Heart right ventricle (tissue), 16 donors: ENCODE measurements at regions not wholly inside any gene's neighbourhood (a gene's known extent, or its start where the extent isn't known, plus 50 kb on each side); places are given as distances from the start of the nearest gene placed in this dataset.
A peak's percentile ranks its signal among the peaks of the same experiment; 100 is the strongest.

Experiments used
- ATAC-seq, 8 donors: fragments of 200-7000 bp; cut with Tn5 transposase; one replicate each; pipeline ENCODE4 v1.9.1; 2020; ENCODE audit warnings: mild to moderate bottlenecking in 8 of 8, moderate library complexity in 8 of 8, moderate number of reproducible peaks in 1 of 8
- DNase-seq, 2 donors: peaks; one replicate each; pipeline ENCODE4 v3.0.0-alpha.2; 2020
- H3K27ac ChIP-seq, 10 donors: fragments of 200-600 bp; sonication (generic) in 2 of 10; one replicate each; pipeline versions ENCODE4 v1.5.0 to v1.8.0; 2020 to 2022; ENCODE audit warnings: mild to moderate bottlenecking in 3 of 10
- H3K27me3 ChIP-seq, 7 donors: fragments of 200-600 bp; one replicate each; pipeline ENCODE4 v1.8.0; 2021 to 2022; ENCODE audit warnings: mild to moderate bottlenecking in 2 of 7
- H3K36me3 ChIP-seq, 9 donors: fragments of 200-600 bp; sonication (generic) in 1 of 9; one replicate each; pipeline versions ENCODE4 v1.5.0 to v1.8.0; 2020 to 2022; ENCODE audit warnings: mild to moderate bottlenecking in 2 of 9
- H3K4me1 ChIP-seq, 9 donors: fragments of 200-600 bp; sonication (generic) in 1 of 9; one replicate each; pipeline versions ENCODE4 v1.5.0 to v1.8.0; 2020 to 2022; ENCODE audit warnings: mild to moderate bottlenecking in 4 of 9
- H3K4me3 ChIP-seq, 10 donors: fragments of 200-600 bp; sonication (generic) in 2 of 10; one replicate each; pipeline versions ENCODE4 v1.5.0 to v1.8.0; 2020 to 2022; ENCODE audit warnings: mild to moderate bottlenecking in 7 of 10, moderate library complexity in 2 of 10
- H3K9me3 ChIP-seq, 11 donors: fragments of 200-600 bp in 10 of 11; sonication (generic) in 2 of 11; one replicate each; pipeline versions ENCODE4 v1.5.0 to v1.8.0; 2013 to 2022; ENCODE audit warnings: mild to moderate bottlenecking in 2 of 11, control low read depth in 1 of 11, moderate library complexity in 1 of 11
- WGBS, 2 donors: extraction: QIAGEN DNeasy Blood & Tissue Kit; methylation state at CpG; one replicate each; pipeline ENCODE4 v1.1.7; 2013; ENCODE audit warnings: inconsistent platforms in 1 of 2; 5-methylcytosine and 5-hydroxymethylcytosine counted together
- intact Hi-C, 10 donors: fragments of 100-400 bp; cut with DNase I; formaldehyde crosslinking; loops; one replicate each; pipeline versions ENCODE4 v1.11.1 to v1.14.2; 2022
- TF ChIP-seq, protein P1 (sequence below), 9 donors: fragments of 200-600 bp; sonication (generic) in 2 of 9; IDR thresholded peaks; one replicate each; pipeline versions ENCODE4 v1.5.0 to v1.8.0; 2021 to 2022; ENCODE audit warnings: antibody characterized with exemption in 9 of 9, mild to moderate bottlenecking in 5 of 9, moderate library complexity in 1 of 9
- donor health status: Arrhythmogenic right ventricular cardiomyopathy.
- donor health status: ischemic (EF 13 %, LVEDD 7.1; RV severe dilation, severe dysfunction).
- donor health status: healthy with polysubstance abuse.
- donor health status: DM: no; HTN: yes; CAD: no.
- donor health status: DM: no; HTN: no; CAD: no.
- donor health status: ischemic (EF 25% LVEDD 6.9; RV normal size, moderate dysfunction).
- donor health status: ischemic (EF 25% LVEDD 5.7; RV mildly dilated, moderate dysfunction).
- donor health status: healthy.
- donor health status: DM: yes; HTN: yes; CAD: no.
- donor health status: Ischemic cardiomyopathy.
- donor health status: ischemic (EF 35%, LVEDD 5.7; RV mildly dilated, moderate dysfunction).
- donor health status: nonischemic (EF 11% LVEDD 7.7; RV severe dilation, severe dysfunction).
- donor health status: DM: yes; HTN: yes; CAD: no.
- donor health status: PGD.
- donor health status: ischemic (EF 29% LVEDD 5.4; RV normal size, mild dysfunction).
- donor health status: nonischemic (EF 23%, LVEDD 6.1; RV moderate dilation, normal function).

DNA sequence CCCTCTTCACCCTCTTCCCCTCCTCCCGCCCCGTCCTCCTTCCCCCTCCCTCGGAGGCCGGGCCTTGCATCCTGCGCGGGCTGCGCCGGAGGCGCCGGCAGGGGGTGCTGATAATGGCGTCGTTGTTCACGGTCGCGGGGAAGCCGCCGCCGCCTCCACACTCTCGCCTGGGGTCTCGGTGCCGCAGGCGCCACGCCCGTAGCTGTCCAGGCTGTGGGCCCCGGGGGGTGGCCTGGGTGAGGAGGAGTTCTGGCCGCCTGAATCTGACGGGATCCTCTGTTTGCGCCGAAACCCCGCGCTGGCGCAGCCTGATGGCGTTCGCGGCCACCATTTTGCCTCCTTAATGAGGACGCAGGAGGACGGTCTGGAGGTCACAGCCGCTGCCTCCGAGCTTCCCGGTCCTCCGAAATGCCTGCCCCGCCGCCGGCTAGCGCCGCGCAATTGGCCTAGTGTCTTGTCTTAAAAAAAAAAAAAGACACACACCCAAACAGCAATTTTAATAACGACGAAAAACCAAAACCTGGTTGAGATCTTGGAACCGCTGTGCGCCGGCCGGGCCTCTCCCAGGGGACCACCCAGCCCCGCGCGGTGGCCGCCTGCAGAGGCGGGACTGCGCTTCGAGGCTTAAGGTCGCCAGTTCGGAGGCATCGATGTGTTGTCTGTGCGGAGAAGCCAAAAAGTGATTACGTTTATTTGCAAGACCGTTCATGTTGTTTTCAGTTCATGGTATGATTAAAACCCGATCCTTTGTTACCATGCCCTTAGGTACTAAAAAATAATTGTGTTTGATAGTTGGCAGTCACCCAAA is 106.6 kb upstream of the HNRNPU start:
- Histone ChIP-seq H3K27me3 (no peaks in the 10 kb centered on the region), H3K9me3 (no peaks in the 10 kb centered on the region), H3K36me3 (peaks cover 0 to 7% (median 0%) of the 10 kb centered on the region in 9 donors), H3K27ac (peak overlapping the region; percentile 97 to 100 (median 100)), H3K4me3 (peak overlapping the region; percentile 44 to 80 (median 71)), H3K4me1 (peaks cover 0 to 26% (median 18%) of the 10 kb centered on the region in 9 donors)
- DNase-seq = peak; percentile 95
- WGBS, 2 donors = 0 to 1% methylated on average over 60 to 67 of the region's 67 CpGs
- TF ChIP-seq, protein P1, sequence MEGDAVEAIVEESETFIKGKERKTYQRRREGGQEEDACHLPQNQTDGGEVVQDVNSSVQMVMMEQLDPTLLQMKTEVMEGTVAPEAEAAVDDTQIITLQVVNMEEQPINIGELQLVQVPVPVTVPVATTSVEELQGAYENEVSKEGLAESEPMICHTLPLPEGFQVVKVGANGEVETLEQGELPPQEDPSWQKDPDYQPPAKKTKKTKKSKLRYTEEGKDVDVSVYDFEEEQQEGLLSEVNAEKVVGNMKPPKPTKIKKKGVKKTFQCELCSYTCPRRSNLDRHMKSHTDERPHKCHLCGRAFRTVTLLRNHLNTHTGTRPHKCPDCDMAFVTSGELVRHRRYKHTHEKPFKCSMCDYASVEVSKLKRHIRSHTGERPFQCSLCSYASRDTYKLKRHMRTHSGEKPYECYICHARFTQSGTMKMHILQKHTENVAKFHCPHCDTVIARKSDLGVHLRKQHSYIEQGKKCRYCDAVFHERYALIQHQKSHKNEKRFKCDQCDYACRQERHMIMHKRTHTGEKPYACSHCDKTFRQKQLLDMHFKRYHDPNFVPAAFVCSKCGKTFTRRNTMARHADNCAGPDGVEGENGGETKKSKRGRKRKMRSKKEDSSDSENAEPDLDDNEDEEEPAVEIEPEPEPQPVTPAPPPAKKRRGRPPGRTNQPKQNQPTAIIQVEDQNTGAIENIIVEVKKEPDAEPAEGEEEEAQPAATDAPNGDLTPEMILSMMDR (IDR thresholded peaks at IDR 0.05) = peak; percentile 37 to 86 (median 66)
- peak; percentile 88 to 95 (median 89) for ATAC-seq
- intact Hi-C loops = loop anchor here in 9 of 10 donors (1.0 to 10.0 kb wide), 13 partner anchors 71 to 519 kb away; partner anchors contain the start of genes COX20 (in 5 of the 9), HNRNPU (in 5 of the 9), ADSS2 (in 2 of the 9) and DESI2 (in 1 of the 9)

DNA sequence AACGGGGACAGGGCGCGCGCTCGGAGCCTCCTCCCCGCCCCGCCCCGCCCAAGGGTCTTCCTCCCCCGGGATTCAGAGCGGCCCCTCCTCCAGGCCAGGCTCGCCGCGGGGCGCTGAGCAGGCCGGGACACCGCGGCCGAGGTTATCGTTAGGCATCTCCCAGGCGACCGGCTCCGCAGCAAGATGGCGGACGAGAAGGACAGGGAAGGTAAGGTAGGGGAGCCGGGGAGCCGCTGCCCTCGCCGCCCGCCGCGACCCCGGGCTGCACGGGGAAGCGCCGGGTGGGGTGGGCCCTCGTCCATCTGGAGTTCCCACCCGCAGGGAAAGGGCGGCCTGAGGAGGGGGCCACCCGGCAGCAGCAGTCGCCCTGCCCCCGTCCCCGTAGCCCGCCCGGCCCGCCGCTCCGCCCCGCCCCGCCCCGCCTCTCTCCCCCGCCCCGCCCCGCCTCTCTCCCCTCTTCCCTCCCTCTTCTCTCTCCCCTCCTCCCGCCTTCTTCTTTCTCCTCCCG is 105.9 kb upstream of the HNRNPU start:
- peak overlapping the region; percentile 97 to 100 (median 100) for H3K27ac ChIP-seq
- peak; percentile 50 to 88 (median 58) for ATAC-seq
- DNase-seq = peak; percentile 74 to 85
- TF ChIP-seq, protein P1 (IDR thresholded peaks at IDR 0.05) = no peak
- H3K4me3 ChIP-seq = peak overlapping the region; percentile 44 to 80 (median 71)
- H3K27me3 ChIP-seq = no peaks in the 10 kb centered on the region
- 0% methylated on average over 16 to 50 of the region's 55 CpGs for WGBS, 2 donors
- intact Hi-C loops = loop anchor here in 9 of 10 donors (1.0 to 10.0 kb wide), 12 partner anchors 72 to 518 kb away; partner anchors contain the start of genes HNRNPU (in 5 of the 9), COX20 (in 3 of the 9), ADSS2 (in 2 of the 9) and DESI2 (in 1 of the 9)
- peaks cover 0 to 29% (median 21%) of the 10 kb centered on the region in 9 donors for H3K4me1 ChIP-seq
- peaks cover 0 to 4% (median 0%) of the 10 kb centered on the region in 9 donors for H3K36me3 ChIP-seq
- H3K9me3 ChIP-seq = no peaks in the 10 kb centered on the region

DNA sequence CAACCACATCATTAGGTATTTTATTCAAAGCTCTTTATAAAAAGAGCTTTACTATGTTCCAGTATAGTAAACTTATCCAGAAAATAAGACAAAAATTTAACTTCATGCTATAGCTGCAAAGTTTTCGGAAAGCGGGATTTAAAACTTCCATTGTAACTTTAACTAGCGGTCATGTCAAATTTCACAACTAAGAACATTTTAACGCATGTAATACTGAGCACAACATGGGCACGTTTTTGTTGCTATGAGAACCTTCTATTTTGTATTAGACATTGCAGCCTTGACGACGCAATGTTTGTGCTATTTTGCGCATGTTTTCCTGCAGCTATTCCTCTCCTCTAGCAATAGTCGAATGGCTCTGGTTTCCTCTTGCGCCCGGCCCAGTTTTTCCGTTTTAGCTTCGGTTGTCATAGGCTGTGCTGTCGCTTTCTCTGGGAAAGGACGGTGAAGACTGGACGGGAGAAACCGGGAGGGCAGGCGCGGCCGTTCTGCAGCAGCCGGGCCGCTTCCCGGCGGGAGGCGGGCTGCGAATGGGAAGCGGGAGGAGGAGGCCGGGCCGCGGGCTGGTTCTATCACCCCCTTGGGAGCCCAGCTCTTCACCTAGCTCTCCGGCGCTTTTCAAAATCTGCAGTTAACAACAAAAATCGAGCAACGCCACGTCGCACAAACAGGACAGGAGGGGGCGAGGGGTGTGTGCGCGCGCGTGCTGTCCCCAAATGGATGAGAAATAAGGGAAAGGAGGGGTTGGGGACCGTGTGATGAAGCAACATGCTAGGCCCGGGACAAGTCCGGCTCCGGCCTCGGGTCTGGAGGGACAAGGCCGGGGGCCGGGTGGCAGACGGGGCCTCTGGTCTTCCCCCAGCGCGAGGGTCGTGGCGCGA is 105.3 kb upstream of the HNRNPU start:
- H3K27ac ChIP-seq = peak overlapping the region; percentile 97 to 100 (median 100)
- H3K4me3 ChIP-seq = peak overlapping the region; percentile 44 to 80 (median 71)
- 1% methylated on average over 52 to 54 of the region's 54 CpGs for WGBS, 2 donors
- H3K36me3 ChIP-seq = no peaks in the 10 kb centered on the region
- intact Hi-C loops = loop anchor here (1.0 to 10.0 kb wide), 17 partner anchors 52 to 517 kb away; partner anchors contain the start of genes HNRNPU (in 7 of the 10), COX20 (in 4 of the 10), DESI2 (in 3 of the 10) and ADSS2 (in 2 of the 10)
- TF ChIP-seq, protein P1 (IDR thresholded peaks at IDR 0.05) = no peak
- no peaks in the 10 kb centered on the region for H3K27me3 ChIP-seq
- ATAC-seq (peak; percentile 39 to 63 (median 53)), DNase-seq (peak; percentile 82 to 90)
- H3K4me1 ChIP-seq = peaks cover 0 to 36% (median 28%) of the 10 kb centered on the region in 9 donors
- no peaks in the 10 kb centered on the region for H3K9me3 ChIP-seq
